MG63 (cell line): ENCODE measurements at regions not wholly inside any gene's neighbourhood (a gene's known extent, or its start where the extent isn't known, plus 50 kb on each side); places are given as distances from the start of the nearest gene placed in this dataset.

Source experiments
- DNase-seq: peaks from one replicate; pipeline ENCODE4 v3.0.0-alpha.2; 2020
- H3K27me3 ChIP-seq: fragments of 250-450 bp; sonication (Bioruptor Pico); 2 replicates; pipeline ENCODE4 v1.5.1; 2020; ENCODE audit warnings: mild to moderate bottlenecking, moderate library complexity
- H3K36me3 ChIP-seq: fragments of 250-450 bp; sonication (Bioruptor Pico); 2 replicates; pipeline ENCODE4 v1.5.1; 2020; ENCODE audit warnings: mild to moderate bottlenecking, moderate library complexity
- H3K4me3 ChIP-seq: fragments of 250-450 bp; sonication (Bioruptor Pico); 2 replicates; pipeline ENCODE4 v1.5.1; 2020; ENCODE audit warnings: mild to moderate bottlenecking, moderate library complexity
- H3K9me3 ChIP-seq: fragments of 250-450 bp; sonication (Bioruptor Pico); 2 replicates; pipeline ENCODE4 v1.5.1; 2020; ENCODE audit warnings: mild to moderate bottlenecking, moderate library complexity

- no peak overlapping the region for H3K4me3 ChIP-seq
- no peaks in the 10 kb centered on the region for H3K36me3 ChIP-seq
- no peak for DNase-seq
- no peaks in the 10 kb centered on the region for H3K27me3 ChIP-seq
- H3K9me3 ChIP-seq: peaks cover 14% of the 10 kb centered on the region
Measured at GRCh38 chr1:55609630-55610029, 394.5 kb upstream of the USP24 start.

- no peak overlapping the region for H3K4me3 ChIP-seq
- H3K9me3 ChIP-seq: peaks cover 14% of the 10 kb centered on the region
- DNase-seq: no peak
- H3K27me3 ChIP-seq: no peaks in the 10 kb centered on the region
- no peaks in the 10 kb centered on the region for H3K36me3 ChIP-seq
Measured at GRCh38 chr1:55605155-55605554, 390.0 kb upstream of the USP24 start.

- H3K9me3 ChIP-seq: peaks cover 14% of the 10 kb centered on the region
- H3K27me3 ChIP-seq: no peaks in the 10 kb centered on the region
- no peak for DNase-seq
- H3K36me3 ChIP-seq: no peaks in the 10 kb centered on the region
- H3K4me3 ChIP-seq: no peak overlapping the region
Measured at GRCh38 chr1:55604749-55605148, 389.6 kb upstream of the USP24 start.

- H3K27me3 ChIP-seq: no peaks in the 10 kb centered on the region
- DNase-seq: no peak
- peaks cover 14% of the 10 kb centered on the region for H3K9me3 ChIP-seq
- H3K36me3 ChIP-seq: no peaks in the 10 kb centered on the region
- H3K4me3 ChIP-seq: no peak overlapping the region
Measured at GRCh38 chr1:55604179-55604578, 389.0 kb upstream of the USP24 start.

GRCh38 chr1:55600242-55600641, 385.1 kb upstream of the USP24 start:
- Histone ChIP-seq H3K9me3 (peaks cover 11% of the 10 kb centered on the region), H3K27me3 (no peaks in the 10 kb centered on the region), H3K4me3 (no peak overlapping the region), H3K36me3 (no peaks in the 10 kb centered on the region)
- DNase-seq: no peak

- H3K27me3 ChIP-seq: no peaks in the 10 kb centered on the region
- no peaks in the 10 kb centered on the region for H3K36me3 ChIP-seq
- H3K9me3 ChIP-seq: peaks cover 11% of the 10 kb centered on the region
- no peak for DNase-seq
- no peak overlapping the region for H3K4me3 ChIP-seq
Measured at GRCh38 chr1:55597910-55598309, 382.7 kb upstream of the USP24 start.

GRCh38 chr1:55594701-55595100, 379.5 kb upstream of the USP24 start:
- Histone ChIP-seq H3K27me3 (no peaks in the 10 kb centered on the region), H3K9me3 (peaks cover 11% of the 10 kb centered on the region), H3K4me3 (no peak overlapping the region), H3K36me3 (no peaks in the 10 kb centered on the region)
- DNase-seq: no peak

- peaks cover 11% of the 10 kb centered on the region for H3K9me3 ChIP-seq
- no peak for DNase-seq
Measured at GRCh38 chr1:55593298-55593697, 378.1 kb upstream of the USP24 start.

GRCh38 chr1:55592122-55592521, 377.0 kb upstream of the USP24 start:
- DNase-seq: no peak
- Histone ChIP-seq H3K9me3 (peaks cover 3% of the 10 kb centered on the region; the same call in 1 of the 2 replicates), H3K27me3 (no peaks in the 10 kb centered on the region)

More at GRCh38 chr1:55593298-55593697, 378.1 kb upstream of the USP24 start:
- Histone ChIP-seq H3K36me3 (no peaks in the 10 kb centered on the region), H3K27me3 (no peaks in the 10 kb centered on the region), H3K4me3 (no peak overlapping the region)

GRCh38 chr1:55589671-55590297, 374.6 kb upstream of the USP24 start:
- peak; percentile 86 for DNase-seq
- no peaks in the 10 kb centered on the region for H3K27me3 ChIP-seq
- no peaks in the 10 kb centered on the region for H3K9me3 ChIP-seq
- no peaks in the 10 kb centered on the region for H3K36me3 ChIP-seq
- H3K4me3 ChIP-seq: no peak overlapping the region

More at GRCh38 chr1:55592122-55592521, 377.0 kb upstream of the USP24 start:
- no peaks in the 10 kb centered on the region for H3K36me3 ChIP-seq
- no peak overlapping the region for H3K4me3 ChIP-seq

- H3K36me3 ChIP-seq: no peaks in the 10 kb centered on the region
- H3K9me3 ChIP-seq: no peaks in the 10 kb centered on the region
- no peaks in the 10 kb centered on the region for H3K27me3 ChIP-seq
- DNase-seq: no peak
- no peak overlapping the region for H3K4me3 ChIP-seq
Measured at GRCh38 chr1:55588309-55588708, 373.1 kb upstream of the USP24 start.

- Histone ChIP-seq H3K9me3 (no peaks in the 10 kb centered on the region), H3K36me3 (no peaks in the 10 kb centered on the region), H3K4me3 (no peak overlapping the region), H3K27me3 (no peaks in the 10 kb centered on the region)
- DNase-seq: no peak
Measured at GRCh38 chr1:55586771-55587170, 371.6 kb upstream of the USP24 start.

- DNase-seq: no peak
- H3K9me3 ChIP-seq: no peaks in the 10 kb centered on the region
Measured at GRCh38 chr1:55585402-55585792, 370.2 kb upstream of the USP24 start.

GRCh38 chr1:55584526-55585401, 369.6 kb upstream of the USP24 start:
- Histone ChIP-seq H3K27me3 (no peaks in the 10 kb centered on the region), H3K4me3 (no peak overlapping the region)
- peak; percentile 62 for DNase-seq

More at GRCh38 chr1:55585402-55585792, 370.2 kb upstream of the USP24 start:
- Histone ChIP-seq H3K4me3 (no peak overlapping the region), H3K27me3 (no peaks in the 10 kb centered on the region), H3K36me3 (no peaks in the 10 kb centered on the region)

GRCh38 chr1:55582084-55582483, 366.9 kb upstream of the USP24 start:
- Histone ChIP-seq H3K27me3 (no peaks in the 10 kb centered on the region), H3K4me3 (no peak overlapping the region)
- DNase-seq: no peak

More at GRCh38 chr1:55584526-55585401, 369.6 kb upstream of the USP24 start:
- Histone ChIP-seq H3K36me3 (no peaks in the 10 kb centered on the region), H3K9me3 (no peaks in the 10 kb centered on the region)

GRCh38 chr1:55580845-55581332, 365.7 kb upstream of the USP24 start:
- H3K27me3 ChIP-seq: no peaks in the 10 kb centered on the region
- no peak overlapping the region for H3K4me3 ChIP-seq
- DNase-seq: peak; percentile 41
- no peaks in the 10 kb centered on the region for H3K9me3 ChIP-seq
- no peaks in the 10 kb centered on the region for H3K36me3 ChIP-seq

More at GRCh38 chr1:55582084-55582483, 366.9 kb upstream of the USP24 start:
- Histone ChIP-seq H3K9me3 (no peaks in the 10 kb centered on the region), H3K36me3 (no peaks in the 10 kb centered on the region)

- H3K27me3 ChIP-seq: no peaks in the 10 kb centered on the region
- no peaks in the 10 kb centered on the region for H3K36me3 ChIP-seq
- no peaks in the 10 kb centered on the region for H3K9me3 ChIP-seq
- no peak overlapping the region for H3K4me3 ChIP-seq
- DNase-seq: no peak
Measured at GRCh38 chr1:55579332-55580001, 364.3 kb upstream of the USP24 start.
